DMS 273 (cell line): ENCODE measurements at regions not wholly inside any gene's neighbourhood (a gene's known extent, or its start where the extent isn't known, plus 50 kb on each side); places are given as distances from the start of the nearest gene placed in this dataset.

Source experiments
- DNase-seq: peaks from one replicate; lab custom pipeline; 2025; ENCODE audit not compliant: unreplicated experiment; lab: John Stamatoyannopoulos, UW

DNA sequence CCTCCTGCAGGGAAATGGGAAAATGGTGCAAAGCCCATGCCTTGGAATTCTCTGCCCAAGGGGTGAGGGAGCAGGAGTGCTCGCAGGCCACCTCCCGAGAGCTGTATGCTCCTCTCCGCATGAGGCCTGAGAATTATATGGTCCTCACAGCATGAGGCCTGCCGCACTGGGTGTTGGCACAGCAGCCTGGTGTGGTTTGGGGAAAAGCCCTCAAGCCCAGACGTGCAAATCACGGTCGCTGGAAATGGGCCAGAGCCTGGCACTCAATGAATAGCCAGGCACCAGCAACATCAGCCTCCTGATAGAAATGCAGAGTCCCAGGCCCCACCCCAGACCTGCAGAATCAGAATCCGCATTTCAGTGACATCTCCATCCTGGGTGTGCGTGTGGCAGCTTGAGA is 156.4 kb upstream of the FOXF1 start:
- DNase-seq: no peak

DNA sequence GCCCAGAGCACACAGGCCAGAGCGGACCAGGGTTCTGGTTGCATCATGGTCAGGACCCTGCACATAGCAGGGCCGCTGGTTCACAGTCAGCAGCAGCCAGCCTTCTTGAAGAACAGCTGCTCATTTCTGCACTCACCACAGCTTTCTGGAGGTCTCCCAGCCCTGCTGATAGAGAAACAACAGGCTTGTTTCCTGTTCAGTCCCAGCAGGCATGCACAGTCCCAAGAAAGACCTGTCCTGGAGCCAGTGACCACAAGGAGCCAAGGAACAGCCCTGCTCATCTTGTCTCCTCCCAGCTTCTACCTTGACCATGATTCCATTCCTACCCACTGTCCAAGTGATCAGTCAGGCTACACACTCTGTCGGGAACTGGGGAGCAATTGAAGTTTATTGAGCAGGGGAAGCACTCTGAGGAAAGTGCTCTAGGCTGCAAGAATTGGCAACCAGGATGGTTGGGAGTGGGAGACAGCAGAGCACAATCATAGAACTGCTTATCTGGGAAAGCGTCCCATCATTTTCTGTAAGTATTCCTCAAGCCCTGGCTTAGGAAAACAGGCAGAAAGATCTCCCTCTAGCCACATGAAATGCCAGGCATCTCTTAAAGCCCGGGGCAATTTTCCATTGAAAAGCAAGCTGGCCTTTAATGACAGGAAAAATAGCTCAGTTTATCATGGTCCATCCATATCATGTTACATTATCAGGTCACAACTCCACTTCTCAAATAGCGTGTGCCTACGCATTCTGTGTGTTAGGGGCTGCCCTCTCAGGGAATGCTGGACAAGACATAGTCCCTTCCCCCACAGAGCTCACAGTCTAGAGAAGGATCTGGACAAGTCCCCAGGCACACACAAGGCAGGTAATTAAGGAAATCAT is 155.4 kb upstream of the FOXF1 start:
- no peak for DNase-seq

DNA sequence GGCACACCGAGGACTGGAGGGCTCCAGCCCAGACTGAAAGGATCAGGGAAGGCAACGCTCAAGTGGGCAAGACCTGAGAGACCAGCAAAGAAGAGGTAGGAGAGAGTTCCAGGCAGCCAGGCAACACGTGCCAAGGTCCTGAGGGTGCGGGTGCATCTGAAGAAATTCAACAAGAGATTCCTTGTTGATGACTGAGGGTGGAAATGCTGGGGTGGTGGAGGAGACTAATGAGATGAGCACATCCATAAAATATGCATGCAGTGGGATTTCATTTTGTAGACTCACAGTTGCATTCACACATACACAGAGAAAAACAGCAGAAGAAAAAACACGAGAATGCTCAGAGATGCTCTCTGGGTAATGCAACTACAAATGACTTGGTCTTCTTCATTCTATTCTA is 154.8 kb upstream of the FOXF1 start:
- no peak for DNase-seq

DNA sequence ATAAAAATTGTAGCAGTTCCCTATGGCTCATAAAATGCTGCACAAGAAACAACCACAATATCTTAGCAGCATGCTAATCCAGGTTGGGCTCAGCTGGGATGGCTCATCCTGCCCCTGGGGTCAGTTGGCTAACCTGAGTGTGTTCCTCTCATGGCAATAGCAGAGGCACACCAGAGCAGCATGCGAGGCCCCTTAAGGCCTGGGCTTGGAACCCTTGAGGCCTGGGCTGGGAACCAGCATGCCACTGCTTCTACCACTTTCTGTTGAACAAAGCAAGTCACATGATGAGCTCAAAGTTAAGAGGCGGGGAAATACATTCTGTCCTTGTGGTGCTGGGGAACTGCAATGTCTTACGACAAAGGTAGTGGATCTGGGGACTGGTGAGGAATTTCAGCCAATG is 154.4 kb upstream of the FOXF1 start:
- no peak for DNase-seq

DNA sequence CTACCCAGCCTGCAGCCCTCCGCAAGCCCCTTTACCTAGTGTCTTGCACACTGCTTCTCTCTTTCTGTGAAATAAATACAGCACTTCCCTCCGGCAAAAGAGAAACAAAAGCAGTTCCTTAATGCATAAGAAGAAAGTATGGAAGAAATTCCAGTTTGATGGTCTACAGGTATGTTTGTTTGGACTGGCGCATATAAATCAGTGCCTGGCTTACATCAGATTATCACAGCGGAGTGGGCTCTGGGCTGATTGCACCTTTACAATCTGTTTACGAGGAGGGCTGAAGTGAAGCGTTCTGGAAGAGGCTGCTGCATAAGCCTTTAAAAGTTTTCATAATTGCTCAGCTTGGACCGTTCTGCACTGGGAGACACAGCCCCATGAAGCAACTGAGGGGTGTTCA is 153.5 kb upstream of the FOXF1 start:
- no peak for DNase-seq

DNA sequence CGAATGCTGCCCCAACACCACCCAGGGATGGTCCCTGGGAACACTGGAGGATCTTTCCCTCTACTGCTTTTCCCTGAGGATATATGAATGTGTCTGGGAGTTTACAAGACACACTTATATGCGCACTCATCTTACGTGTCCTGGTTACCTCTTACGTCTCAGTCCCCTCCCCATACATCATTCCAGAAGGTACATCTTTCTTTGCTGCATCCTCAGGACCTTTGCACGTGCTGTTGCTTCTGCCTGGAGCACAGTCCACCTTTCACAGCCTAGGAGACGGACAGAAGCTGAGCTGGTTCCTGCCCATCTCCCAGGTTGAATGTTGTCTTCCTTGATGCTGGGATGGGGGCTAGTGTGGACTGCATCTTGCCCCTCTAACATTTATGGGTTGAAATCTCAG is 153.0 kb upstream of the FOXF1 start:
- no peak for DNase-seq

DNA sequence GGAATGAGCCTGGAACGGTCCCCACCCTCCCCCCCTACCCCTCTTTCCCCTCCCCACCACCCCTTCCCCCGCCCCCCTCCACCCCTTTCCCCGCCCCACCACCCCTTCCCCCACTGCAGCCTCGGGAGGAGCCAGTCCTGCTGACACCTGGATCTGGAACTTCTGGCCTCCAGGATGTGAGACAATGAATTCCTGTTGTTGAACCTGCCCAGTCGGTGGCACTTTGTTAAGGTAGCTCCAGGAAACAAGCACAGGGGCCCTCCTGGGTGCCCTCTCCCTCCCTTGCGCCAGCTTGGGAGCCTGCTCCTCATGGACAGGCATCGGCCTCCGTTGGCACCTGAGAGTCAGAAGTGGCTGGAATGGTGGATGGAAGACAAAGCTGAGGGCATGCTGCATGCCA is 152.4 kb upstream of the FOXF1 start:
- no peak for DNase-seq

DNA sequence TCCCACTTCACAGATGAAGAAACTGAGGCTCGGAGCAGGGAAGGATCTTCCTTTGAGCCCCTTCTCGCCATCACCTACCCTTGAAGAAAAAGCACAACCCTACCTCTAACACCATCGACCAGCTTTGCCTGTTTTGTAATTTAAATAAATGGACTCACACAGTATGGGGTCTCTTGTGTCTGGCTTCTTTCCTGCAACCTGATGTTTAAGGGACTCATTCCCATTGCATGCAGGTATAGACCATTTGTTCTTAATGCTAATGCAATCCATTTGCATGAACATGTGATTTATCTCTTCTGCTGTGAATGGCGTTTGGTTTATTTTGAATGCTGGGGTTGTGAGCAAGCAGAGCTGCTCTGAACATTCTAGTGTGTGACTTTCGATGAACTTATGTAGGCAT is 150.8 kb upstream of the FOXF1 start:
- no peak for DNase-seq

DNA sequence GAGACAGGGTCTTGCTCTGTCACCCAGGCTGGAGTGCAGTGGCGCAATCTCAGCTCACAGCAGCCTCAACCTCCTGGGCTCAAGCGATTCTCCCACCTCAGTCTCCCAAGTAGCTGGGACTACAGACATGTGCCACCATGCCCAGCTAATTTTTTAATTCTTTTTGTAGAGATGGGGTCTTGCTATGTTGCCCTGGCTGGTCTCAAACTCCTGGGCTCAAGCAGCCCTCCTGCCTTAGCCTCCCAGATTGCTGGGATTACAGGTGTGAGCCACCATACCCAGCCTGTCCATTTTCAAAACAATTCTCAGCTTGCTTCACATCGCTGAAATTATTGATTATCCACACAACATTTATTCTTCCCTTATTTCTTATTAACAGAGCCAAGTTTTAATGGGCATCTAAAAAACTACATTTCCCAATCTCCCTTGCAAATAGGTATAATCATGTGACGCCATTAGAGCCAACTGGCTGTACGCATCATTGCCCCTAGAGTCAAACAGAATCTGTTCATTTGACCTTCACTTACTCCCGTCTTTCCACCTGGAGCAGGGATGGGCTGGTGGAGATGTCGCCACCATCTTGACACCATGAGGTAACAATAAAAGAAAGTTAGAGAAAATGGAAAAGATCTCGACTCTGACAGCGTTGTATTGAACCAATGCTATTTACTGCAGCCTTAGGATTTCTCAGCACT is 148.0 kb upstream of the FOXF1 start:
- DNase-seq: no peak

DNA sequence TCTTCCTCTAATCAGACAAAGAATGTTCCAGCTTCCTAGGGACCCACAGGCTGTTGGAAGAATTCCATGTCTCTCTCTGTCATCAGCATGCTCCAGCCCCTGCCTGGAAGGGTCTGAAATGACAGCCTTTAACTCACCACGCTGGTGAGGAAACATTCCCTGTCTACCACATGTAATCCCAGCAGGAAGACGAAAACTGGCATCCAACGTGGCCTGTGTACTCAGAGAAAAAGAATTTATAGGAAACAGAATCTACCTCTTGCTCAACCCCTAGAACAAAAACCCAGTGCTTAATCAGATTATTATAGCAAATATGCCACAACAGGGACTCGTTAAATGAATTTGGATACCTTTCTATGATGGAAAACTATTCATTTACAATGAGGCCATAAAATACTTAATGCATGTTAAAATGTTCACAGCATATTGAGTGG is 147.3 kb upstream of the FOXF1 start:
- DNase-seq: no peak

DNA sequence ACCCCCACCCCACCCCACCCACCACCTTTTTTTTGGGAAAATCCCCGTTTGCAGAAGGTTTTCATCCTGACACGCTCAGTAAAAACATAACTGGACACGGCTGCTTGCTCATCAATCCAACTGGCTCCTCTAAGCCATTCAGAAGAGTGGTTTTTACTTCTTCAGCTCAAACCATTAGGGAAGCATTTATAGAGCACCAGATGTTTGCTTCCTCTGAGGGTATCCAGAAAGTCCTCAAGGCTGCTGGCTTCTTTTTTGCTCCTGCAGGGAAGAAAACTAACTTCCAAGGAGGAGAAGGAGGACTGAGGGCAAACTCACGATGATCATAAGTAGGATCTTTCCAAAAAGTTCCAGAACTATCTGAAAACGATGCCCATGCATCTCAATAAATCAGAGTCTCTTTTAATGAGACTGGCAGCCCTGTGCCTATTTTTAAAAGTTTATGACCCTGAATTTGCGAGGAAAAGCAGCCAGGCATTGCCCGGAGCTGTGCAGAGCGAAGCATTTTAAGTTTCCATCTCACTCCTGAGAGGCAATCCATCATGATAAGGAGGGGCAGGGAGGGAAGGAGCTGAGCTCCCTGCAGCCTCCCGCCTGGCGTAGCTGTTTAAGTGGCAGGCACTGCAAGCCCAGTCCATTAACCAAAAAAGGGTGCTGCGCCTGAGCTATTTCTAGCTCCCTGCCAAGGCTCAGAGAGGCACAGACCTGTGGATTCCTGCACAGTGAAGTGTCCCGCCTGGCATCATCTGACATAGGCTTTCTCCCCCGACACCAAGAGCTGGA is 146.3 kb upstream of the FOXF1 start:
- DNase-seq: no peak

DNA sequence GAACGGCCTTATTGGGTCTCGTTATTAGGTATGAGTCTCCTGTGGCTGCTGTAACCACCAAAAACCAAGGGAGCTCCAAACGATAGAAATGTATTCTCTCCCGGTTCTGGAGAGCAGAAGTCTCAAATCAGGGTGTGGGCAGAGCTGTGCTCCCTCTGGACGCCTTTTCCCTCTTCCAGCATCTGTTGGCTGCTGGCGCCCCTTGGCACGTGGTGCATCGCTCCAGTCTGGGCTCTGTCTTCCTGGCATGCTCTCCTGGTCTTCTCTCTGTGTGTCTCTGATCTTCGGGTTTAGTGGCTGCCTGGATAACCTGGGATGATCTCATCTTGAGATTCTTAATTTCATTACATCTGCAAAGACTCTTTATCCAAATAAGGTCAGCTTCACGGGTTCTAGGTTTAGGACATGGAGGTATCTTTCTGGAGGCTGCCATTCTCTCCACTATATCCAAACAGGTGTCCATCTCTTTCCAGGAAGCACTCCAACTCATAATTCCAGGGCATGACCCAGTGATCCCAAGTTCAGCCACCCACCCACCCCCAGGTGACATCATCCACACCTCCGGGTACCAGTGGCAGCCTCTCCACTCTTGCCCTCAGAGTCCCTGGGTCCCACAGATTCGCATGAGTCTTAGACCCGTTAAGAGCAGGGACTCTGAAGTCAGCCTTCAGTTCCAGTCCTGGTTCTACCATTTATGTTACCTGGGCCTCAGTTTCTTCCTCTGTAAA is 145.5 kb upstream of the FOXF1 start:
- DNase-seq: no peak

DNA sequence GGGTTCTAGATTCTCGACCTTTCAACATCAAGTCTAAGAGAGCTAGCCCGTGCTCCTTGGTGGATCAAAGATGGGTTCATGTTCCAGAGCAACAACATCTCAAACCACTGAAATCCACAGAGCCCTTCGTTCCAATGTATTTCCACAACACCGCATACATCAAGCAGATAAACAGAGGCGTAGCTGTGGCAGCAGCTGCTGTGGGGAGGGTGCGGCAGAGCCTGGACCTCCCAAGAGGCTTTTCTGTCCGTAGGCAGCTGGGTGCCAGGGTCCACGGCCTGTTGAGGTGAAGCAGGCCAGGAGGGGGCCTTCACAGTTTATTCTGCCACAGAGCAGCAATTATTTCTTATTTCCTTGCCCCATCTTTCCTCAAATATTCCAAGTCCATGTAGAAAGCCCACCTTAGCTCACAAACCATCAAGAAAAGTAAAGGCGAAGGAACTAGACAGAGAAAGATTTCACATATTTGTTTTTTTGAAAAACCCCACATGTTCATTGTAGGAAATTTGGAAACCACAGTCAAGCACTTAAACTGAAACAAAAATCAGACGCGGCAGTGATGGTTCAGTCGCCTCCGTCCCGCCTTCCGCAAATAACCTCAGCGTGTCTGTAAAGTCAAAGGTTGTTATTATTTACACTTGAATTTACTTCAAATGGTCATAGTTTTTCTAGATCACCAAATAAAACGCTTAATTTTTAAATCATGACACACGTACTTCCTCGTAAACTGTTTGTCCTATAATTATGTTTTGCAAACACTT is 144.6 kb upstream of the FOXF1 start:
- DNase-seq: no peak

DNA sequence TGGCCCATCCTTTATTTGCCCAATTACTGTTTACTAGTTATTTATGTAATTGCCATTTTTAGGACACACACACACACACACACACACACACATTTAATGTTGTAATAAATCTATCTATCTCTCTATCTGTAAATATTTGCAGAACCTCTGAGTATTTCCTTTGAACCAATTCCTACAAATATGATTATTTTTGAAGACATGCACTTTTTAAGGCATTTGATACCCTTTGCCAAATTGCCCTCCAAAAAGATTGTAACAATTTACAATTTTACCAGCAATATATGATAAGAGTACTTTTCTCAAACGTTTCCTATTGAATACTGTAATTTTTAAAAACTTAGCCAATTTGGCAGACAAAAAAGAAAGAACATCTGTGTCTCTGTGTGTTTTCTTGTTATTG is 143.8 kb upstream of the FOXF1 start:
- DNase-seq: no peak

DNA sequence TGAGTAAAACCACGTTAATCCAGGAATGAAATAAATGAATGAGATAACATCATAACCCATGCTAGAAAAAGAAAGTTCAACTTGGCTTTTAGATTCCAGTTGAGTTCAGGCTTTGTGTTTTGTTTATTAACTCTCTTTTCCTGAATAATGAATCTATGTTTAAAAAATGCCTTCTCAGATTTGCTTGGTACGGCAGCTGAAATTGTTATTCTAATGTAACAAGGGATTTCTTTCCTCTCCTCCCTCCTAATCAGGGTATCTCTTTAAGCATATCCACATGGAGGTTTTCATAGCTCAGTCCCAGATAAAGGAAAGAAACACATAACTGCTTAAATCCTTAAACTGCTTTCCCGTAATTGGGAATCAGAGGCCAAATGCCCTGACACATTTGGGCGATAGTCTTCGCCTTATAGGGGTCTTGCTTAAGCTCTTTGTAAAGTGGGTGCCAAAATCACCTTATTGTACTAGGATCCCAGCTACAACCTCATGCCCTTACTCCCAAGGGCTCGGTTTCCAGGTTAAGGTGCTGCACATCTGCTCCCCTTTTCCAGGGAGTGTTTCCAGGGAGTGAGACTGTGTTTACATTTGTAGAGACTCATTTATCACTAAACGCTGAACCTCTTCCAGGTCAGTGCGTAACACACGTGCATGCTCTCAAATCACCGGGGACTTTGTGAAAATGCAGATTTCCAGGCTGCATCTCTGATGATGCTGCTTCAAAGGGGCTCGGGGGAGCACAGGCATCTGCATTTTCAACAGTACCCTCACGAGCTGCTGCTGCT is 142.8 kb upstream of the FOXF1 start:
- no peak for DNase-seq

DNA sequence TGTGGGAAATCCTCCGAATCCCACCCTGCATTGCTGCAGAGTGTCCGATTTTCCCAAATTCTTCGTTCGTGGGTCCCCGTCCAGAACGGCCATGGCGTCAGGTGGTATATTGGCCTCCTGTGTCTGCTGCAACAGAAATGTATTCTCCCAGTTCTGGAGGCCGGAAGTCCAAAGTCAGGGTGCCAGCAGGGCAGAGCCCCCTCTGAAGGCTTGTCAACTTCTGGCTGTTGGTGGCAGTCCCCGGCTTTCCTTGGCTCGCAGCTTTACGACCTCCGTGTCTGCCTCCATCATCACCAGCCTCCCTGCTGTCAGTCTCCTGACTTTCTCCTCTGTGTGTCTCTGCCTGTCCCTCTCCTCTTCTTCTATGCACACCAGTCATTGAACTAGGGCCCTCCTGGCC is 142.1 kb upstream of the FOXF1 start:
- DNase-seq: no peak

DNA sequence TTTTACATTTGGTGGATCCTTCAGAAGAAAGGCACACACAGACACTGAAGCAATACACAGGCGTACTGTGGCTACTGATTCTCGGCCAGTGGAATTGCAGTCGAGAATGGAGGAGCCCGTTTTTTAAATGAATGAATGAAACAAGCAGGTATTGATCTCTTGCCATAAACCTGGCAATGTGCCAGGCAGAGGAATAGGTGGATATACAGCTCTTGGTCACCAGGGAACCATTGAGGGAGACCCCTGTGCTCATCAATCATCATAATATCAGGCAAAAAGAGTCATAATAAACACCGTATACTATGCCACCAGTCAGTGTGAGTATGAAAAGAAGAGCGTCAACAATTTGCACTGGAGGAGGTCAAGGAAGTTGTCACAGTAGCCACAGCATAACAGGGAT is 140.3 kb upstream of the FOXF1 start:
- no peak for DNase-seq

DNA sequence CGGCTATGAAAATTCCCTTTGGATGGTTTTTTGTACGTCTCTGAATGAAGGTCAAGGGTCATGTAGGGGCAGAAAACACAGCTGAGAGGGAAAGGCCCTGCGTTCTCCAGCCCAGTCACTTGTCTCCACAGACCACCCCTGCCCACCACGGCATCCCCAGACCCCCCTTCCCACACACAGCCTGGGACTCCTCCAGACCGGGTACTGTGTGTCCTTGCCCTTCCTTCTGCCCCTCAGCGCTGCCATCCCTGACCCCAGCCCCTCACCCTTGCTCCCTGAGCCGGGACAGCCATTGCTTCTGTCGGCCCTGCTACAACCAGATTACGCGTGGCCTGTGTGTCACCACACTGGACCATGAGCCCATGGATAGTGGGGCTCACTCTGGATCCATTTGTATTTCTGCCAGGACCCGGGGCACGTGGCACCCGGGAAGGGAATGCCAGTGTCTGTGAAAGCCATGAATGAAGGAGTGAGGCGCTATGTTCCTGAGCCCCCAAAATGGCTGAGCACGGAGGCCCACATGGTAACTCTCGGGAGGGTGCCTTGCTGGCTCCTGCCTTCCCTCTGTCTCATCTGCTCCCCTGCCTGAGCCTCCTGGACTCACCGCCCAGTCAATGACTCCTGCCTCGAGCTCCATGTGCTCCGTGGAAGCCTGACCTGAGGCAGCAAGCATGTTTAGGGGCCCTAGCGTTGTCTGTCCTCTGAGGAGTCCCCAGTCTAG is 139.1 kb upstream of the FOXF1 start:
- no peak for DNase-seq

DNA sequence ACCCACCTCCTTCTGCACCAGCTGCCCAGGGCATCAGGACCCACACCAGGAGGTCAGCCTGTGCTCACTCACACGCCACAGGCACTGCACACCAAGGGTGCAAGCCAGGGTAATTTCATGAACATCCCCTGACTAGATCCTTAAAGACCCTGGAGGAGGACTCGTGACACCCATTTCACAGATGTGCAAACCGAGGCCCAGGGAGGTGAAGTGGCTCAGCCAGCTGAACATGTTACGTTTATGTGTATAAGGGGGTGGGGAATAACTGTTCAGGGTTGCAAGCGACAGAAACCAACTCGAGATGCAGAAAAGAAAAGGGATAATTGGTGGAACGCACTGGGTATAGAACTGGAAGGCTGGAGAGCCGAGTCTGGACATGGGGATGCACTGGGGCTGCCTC is 138.1 kb upstream of the FOXF1 start:
- no peak for DNase-seq
